NCI-H748 treated with DMSO at 0.1 percent for 48 hours (cell line): ENCODE measurements at regions not wholly inside any gene's neighbourhood (a gene's known extent, or its start where the extent isn't known, plus 50 kb on each side); places are given as distances from the start of the nearest gene placed in this dataset.

Experiments
- DNase-seq: peaks from one replicate; lab custom pipeline; 2025; lab: John Stamatoyannopoulos, UW

DNA sequence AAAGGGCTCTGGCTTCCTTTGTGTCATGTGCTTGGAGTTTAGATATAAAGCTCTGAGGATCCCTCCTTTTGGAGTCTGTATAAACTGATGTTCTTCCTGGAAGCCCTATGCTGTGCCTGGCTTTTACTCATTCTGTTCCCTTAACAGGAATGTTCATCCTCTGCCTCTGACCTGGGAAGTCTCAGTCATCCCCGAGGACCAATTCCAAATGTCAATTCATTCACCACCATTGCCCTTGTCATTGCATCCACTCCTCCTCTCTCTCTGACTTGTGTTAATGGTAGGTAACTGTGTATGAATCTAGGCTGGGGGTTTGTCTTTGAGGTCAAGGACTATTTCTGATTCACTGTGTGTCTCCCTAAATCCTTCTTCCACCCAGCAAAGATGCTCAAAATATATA is 204.2 kb upstream of the CAMK1G start:
- no peak for DNase-seq

DNA sequence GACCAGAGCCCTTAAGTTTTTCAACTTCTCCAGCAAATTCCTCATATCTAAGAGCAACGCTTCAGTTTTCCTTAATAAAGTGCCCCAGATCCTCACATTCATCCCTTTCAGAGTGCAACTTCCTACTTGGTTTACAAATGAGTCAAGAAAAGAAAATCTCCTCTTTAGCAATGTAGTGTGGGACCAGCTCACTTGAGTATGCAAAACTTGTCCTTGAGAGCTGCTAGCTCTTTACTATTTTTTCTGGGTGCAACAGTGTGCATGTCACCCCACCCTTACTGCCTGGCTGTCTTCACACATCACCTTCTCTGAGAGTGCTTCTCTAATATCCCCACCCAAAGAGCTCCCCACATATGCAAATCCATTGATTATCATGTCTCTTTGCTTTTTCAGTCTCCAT is 203.1 kb upstream of the CAMK1G start:
- no peak for DNase-seq

DNA sequence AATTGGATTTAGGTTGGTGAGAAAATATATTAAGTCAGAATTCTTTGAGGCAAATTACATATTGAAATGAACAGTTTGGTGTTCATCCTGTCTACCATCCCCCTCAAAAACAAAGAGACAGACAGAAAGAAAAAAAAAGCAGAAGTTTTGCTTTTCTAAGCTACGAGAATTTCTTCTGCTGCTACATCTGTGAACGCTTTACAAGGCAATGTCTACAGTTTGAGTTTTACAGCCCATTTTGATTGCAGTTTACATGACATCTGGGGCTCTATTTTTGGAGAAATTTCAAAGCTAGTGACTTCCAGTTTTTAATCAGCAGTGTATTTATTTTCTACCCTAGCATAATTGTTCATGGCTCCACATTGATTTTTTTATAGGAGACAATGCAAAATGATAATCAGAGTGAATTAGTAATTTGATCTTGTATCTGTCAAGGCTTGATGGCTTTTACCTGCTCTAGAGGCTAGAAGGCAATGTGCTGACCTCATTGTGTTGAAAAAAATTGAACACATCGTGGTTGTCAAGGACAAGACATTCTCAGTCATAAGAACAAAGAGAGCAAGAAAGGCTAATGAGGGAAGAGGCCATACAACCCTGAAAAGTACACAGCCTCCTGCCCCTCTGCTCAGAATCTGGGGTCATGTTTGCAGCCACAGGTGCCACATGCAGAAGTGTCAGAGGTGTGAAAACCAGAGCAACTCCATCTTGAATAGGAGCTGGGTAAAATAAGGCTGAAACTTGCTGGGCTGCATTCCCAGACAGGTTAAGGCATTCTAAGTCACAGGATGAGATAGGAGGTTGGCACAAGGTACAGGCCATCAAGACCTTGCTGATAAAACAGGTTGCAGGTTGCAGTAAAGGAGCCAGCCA is 201.0 kb upstream of the CAMK1G start:
- DNase-seq, result peak; percentile 29

DNA sequence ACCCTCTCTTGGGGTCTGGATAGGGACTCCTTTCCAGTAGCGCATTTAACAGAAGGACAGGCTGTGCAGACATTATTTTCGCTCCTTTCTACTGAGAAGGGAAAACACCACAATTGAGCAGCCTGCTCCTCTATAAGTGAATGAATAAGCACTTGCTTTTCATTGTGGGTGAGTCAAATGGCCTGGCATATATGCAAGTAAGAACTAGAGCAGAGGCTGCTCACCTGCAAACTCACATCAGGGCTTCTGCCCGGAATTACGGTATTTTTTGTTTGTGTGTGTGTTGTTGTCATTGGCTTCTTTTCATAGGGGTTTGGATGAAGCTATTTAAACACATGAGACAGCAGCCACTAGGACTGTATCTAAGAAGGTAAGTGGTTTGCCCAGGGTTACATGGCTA is 200.1 kb upstream of the CAMK1G start:
- DNase-seq, result no peak

DNA sequence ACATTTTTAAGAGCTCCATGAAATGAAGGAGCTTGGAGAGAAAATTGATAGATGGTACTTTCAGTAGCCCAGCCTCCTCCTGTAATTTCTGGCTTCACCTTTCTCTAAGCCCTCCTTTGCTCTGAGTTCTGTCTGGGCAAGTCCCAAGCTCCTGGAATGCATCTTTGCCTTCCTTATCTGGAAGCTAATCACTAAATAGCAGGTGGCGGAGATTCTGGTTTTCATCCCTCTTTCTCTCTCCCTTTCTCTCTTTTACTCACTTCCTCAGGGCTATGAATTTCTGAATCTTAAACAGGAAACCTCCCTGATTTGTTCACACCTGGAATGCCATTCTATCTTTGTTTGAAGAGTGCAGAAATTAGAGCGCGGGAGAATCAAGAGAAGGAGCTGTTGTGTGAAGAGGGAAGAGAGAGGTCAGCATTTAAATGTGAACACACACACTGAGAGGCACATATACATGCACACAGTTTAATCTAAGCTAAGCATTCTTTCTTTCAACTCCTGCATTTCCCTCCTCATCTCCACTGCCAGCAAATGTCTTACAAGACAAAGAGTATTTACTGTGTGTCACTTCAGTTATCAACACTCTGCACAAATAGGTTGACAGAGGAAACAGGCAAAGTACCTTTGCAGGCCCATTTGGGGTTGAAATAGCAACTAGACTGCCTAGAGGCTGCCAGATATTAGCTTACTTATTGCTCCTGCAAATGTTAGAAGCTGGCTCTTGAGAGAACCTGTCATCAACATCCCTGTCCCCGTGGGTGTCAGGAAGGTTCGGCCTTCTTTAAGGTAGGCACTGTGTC is 199.4 kb upstream of the CAMK1G start:
- no peak for DNase-seq

DNA sequence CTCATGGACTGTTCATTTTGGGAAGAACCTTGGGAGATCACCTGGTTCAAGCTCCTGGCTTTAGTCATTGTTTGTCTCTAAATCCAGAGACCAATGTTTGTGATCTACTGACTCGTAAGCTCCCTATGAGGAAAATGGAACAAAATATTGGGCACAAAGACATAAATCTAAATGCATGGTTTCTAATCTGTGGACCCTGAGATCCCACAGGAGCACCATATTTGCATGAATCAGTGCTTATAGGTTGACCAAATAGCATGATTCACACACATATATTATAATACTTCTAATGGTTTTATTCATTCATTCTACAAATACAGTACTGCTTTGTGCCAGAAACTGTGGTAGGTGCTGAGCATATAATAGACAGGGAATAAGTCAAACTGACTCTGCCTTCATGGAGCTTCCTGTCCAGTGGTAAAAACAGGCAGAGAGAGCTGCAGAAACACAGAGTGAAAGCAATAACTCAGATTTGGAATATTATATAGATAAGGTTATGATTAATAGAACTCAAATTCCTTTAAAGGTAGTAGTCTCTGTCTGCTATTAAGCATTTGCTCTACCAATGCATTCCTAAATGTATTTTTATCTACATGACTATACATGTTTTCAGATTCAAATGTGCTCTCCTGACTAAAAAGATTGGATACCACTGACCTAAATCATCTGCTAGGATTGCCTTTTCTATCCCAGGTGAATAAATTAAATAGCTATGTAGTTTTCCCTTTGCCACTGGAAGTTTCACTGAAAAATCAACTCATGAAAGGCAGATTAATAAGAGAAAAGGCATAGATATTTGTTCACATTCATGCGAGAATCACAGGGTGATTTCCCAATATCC is 198.6 kb upstream of the CAMK1G start:
- no peak for DNase-seq

DNA sequence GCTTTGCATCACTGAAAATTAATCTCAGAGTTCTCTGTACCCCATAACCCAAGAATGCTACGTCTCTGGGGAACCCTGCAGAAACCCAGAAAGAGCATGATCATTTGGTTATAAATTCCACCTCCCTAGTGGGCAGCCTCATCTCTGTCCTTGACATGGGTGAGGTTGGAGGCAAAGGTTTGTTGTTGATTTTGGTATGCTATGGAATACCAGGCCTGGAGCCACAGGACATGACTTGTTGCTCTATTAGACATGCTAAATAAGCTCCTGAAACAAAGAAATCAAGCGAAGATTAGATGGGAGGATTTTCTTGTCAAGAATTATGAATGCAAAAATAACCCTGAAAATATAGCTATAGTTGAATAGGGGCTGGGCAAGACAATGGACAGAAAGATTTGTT is 197.4 kb upstream of the CAMK1G start:
- DNase-seq, result no peak

DNA sequence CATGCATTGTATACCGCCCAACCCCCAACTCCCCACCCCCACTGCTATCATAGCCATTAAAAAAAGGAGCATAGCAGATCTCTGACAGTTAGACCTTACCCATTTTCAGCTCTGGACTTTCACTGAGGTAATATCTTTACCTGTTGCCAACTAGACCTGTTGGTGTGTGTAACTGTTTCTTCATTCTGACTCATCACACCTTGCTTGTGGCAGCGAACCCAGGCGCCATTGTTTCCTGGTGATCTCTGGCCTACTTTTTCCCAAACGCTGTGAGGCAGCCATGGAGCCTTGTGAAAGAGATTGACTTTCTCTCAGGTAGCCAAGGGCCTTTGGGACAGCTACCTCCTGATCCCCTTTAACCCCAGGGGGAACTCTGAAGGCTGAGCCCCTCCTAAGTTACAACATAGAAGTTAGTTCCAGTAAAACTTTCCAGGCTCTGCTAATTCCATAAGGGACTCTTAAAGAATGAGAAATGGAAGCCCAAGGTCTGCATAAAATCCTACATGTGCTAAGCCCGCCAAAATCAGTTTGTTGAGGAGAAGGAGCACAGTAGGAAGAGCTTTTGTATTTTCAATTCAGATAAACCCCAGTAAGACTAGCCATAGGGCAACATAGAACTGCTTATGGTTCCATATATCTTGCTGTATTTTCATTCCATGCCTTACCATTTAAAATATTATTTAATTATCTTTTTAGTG is 196.1 kb upstream of the CAMK1G start:
- DNase-seq, result no peak

DNA sequence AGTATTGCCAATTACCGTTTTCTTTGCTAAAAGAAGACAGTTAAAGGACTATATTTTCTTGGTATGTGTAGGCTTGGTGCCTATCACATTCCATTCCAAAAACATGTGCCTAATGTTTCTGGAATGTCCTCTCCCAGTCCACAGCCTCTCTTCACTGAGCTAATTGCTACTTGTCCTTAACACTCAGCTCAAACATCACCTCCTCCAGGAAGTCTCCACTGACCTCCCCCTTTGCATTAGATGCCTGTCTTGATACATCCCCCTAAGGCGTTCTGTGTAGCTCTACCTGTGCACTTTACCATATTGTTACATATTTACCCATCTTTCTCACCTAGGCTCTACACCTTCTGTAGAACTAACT is 195.6 kb upstream of the CAMK1G start:
- DNase-seq, result no peak

DNA sequence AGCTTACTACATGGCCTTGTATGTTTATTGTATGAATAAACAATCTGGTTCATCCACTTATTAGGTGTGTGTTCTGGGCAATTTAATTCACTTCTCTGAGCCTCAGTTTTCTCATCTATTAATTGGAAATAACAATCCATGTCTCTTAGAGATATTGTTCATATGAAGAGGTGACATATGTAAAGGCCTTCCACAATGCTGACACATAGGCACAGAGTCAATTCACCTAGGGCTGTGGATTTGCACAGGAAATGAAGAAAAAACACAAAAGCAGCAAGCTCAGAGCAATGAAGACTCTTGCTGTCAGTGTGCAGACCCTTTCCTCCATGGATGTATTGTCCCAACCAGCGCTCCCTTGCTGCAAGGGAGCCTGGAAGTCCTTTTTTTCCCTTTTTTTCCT is 195.2 kb upstream of the CAMK1G start:
- no peak for DNase-seq

DNA sequence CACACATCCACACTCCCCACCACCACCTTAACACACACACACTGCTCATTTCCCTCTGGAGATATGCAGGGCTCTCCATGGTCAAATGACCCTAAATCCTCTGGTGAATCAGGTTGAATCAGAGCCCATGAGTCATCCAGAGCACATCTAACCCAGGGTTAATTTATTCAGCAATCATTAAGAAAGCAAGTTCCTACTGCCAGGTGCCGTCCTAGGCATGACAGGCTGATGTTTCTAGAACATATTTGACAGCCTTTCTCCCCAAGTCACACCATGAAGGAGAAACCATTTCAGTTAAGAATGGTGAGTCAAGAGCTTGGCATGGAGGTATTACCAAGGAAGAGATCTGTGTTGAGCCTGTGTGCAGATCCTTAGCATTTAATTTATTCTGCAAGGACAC is 194.3 kb upstream of the CAMK1G start:
- no peak for DNase-seq

DNA sequence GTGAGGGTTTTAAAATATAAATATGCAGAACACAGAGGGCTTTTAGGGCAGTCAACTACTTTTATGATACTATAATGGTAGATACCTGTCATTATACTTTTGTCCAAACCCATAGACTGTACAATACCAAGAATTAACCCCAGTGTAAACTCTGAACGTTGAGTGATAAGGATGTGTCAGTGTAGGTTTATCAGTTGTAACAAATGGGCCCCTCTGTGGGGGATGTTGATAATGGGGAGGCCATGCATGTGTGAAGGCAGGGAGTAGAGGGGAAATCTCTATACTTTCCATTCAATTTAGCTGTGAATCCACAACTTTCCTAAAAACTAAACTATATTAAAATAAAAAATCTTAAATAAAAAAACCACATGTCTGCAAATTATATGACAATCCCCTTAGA is 193.5 kb upstream of the CAMK1G start:
- DNase-seq, result no peak

DNA sequence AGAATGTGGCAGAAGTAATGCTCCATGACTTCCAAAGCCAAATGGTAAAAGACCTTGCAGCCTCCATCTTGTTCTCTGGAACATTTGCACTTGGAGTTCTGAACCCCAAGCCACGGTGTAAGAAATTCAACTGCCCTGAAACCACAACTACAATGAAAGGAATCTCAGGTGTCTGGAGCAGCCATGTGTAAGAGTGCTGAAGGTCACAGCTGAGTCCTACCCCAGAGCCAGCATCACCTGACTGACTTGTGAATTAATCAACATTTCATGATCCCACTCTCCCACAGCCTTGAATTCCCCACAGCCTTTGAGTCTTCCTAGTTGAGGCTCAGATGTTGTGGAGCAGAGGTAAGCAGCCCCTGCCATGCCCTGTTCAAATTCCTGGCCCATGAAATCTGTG is 192.8 kb upstream of the CAMK1G start:
- no peak for DNase-seq

DNA sequence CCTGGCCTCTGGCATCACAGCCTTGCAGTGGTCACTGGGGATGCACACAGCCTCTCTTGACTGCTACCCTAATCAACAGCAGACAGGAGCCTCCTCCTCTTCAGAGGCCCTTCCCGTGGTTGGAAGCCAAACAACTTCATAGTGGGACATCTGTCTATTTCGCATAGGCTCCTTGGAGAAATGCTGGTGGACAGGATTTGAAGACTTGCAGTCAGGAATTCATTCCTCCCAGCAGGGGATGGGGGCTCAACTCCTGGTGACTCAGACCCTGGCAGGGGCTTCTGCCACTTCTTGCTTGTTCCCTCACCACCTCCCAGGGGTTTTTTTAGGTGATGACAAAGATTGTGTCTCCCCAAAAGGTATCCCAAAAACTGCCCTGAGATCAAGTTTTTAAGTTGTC is 191.7 kb upstream of the CAMK1G start:
- no peak for DNase-seq

DNA sequence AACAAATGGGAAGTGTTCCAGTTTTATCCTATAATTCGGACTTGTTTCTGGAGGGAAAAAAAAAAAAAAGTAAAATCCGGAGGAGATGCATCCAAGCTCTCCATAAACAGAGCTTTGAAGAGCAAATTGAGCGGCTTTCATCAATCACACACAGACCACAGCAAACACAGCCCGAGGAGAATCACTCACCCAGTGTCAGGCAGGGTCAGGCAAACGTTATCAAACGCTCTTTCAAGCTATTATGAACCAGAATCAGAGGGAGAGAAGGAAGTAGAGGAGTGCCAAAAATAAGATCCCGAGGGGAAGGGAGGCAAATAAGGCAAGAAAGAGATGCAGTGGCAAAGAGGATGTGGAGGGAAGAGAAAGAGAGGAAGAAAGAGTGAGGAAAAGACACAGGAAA is 188.3 kb upstream of the CAMK1G start:
- no peak for DNase-seq

DNA sequence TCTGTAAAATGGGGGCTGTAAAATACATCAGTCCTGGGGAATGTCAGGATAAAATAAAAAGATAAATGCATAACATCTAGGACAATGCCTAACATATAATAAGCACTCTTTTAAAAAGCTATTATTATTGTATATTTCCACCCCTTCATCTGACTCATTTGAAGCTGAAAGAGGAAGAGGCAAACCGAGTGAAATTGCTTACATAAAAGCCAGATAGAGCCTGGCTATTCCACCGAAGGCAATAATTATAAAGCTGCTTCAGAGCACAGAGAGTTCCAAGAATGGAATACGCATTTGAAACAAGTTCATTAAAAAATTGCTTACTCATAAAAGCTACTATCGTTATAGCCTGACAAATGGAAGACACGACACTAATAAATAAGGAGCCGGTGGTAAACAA is 186.1 kb upstream of the CAMK1G start:
- DNase-seq, result no peak

DNA sequence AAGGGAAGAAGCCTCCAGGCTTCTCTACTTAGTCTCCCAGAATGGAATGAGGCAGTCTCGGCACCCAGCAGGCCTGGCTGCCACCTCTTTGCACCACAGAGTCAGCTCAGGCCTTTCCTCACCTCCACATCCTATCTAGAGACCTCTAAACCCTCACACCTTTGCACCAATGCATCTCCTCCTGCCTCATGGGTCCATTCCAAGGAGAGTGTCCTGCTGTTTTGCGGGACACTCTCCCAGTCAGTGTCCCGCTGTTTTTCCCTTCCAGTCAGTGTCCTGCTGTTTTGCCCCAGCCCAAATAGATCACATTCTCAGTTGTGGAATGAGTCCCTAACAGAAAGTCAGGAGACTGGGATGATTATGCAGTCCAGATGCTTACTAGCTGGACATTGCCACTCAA is 185.6 kb upstream of the CAMK1G start:
- DNase-seq, result no peak

DNA sequence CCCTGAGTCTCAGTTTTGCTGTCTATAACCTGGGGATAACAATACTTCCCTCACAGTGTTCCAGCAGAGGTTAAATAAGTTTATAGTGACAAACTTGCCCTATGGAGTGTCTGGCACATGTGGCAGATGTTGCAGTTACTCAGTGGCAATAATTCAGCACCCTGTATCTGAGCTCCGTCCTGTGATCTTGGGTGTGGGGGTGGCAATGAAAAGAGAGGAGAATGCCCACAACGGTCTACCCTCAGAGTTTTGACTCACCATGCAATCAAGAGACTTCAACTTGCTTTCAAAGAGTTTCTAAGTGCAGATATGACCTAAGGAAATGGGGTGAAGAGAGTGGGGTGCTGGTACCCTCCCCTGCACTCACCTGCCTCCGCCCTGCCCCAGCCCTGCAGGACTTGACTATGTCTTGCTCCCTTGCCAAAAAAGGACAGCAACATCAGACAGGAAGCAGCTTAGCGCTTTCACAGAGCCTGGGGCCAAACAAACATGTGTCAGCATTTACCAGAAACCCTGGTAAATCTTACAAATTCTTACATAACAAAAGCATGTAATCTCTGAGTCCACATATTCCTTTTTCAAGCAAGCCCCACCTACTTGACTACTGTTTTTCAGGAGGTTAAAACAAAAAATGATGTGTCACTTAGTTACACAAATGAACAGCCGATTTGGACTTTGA is 185.1 kb upstream of the CAMK1G start:
- DNase-seq, result no peak

DNA sequence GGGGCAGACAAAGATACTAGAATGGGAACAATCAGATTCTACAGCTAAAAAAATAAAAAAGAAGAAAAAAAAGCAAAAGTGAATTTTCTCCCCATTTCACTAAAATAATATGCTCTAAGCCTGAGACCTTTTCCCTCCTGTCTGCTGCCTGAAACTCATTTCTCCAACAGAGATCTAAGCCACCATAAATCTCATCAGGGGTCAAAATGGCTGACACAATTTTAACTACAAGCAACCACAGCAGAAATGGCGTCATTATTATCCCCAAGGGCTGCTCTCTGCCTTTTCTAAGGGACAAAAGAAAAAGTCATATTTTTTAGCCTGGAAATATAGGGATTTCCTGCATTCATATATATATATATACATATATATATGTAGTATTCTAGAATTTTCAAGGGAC is 183.7 kb upstream of the CAMK1G start:
- DNase-seq, result no peak

DNA sequence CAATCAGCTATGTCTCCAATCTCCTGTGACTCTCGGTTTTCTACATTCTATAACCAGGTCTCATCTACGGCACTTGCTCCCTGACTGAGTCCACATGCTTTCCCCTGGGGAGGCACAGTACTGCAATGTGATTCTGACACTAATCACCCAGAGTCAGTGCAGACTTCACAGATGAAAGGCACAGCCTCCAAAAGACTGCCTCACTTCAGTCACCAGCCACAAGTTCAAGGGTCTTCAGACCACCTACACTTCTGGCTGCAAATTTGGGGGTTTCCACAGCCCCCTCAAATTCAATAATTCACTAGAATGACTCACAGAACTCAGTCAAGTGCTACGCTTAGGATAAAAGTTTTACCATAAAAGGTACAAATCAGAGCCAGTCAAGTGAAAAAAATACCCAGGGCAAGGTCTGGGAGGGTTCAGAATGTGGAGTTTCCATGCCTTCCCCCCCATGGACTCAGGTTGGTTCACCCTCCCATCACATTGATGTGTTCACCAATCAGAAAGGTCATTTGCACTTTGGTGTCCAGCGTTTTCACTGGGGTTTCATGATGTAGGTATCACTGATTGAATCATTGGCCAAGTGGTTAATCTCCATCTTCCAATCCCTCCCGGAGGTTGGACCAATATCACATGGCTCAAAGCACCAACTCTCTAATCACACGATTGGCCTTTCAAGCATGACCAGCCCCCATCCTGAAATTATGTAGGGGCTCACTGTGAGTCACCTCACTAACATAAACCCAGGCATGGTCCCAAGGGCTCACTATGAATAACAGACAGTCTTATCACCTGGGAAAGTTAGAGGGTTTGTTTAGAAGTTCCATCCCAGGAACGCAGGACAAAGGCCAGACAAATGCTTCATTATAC is 182.9 kb upstream of the CAMK1G start:
- DNase-seq, result no peak
